ENCODE measurements at regions not wholly inside any gene's neighbourhood (a gene's known extent, or its start where the extent isn't known, plus 50 kb on each side); places are given as distances from the start of the nearest gene placed in this dataset.

GRCh38 chr10:44811072-44811471 lies 100.1 kb upstream of the TMEM72 start:
- Mint-ChIP-seq H3K27ac (no peak overlapping the region), H3K36me3 (ENCODE audit: low read depth) (no peaks in the 10 kb centered on the region), H3K27me3 (no peaks in the 10 kb centered on the region), H3K4me3 (no peak overlapping the region), H3K4me1 (no peaks in the 10 kb centered on the region)
- no peak for ATAC-seq
- no peak for DNase-seq
- no peaks in the 10 kb centered on the region for H3K9me3 ChIP-seq (ENCODE audit: control insufficient read depth, low read length, poor library complexity, severe bottlenecking)

- Mint-ChIP-seq H3K36me3 (ENCODE audit: low read depth) (no peaks in the 10 kb centered on the region), H3K27me3 (peaks cover 2% of the 10 kb centered on the region), H3K27ac (no peak overlapping the region), H3K4me3 (no peak overlapping the region), H3K4me1 (no peaks in the 10 kb centered on the region)
- no peak for DNase-seq
- no peak for ATAC-seq
- H3K9me3 ChIP-seq (ENCODE audit: control insufficient read depth, low read length, poor library complexity, severe bottlenecking) = no peaks in the 10 kb centered on the region
These were observed 97.9 kb upstream of the TMEM72 start for GRCh38 chr10:44813201-44813600.

DNA sequence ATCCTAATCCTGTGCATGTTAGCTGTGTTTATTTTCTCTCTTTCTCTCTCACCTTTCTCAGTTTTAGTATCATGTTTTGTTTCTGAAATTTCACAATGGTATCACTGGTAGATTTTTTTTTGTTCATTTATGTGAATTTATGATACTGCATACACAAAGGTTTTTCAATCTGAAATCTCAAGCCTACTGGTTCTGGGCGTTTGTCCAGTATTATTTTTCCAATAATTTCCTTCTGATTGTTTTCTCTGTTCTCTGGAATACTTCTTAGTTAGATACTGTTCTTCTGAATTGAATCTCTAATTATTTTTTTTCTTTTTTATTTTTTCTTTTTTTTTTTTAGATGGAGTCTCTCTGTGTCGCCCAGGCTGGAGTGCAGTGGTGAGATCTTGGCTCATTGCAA lies 96.2 kb upstream of the TMEM72 start:
- no peaks in the 10 kb centered on the region for H3K9me3 ChIP-seq (ENCODE audit: control insufficient read depth, low read length, poor library complexity, severe bottlenecking)
- H3K27me3 Mint-ChIP-seq = peaks cover 16% of the 10 kb centered on the region
- H3K36me3 Mint-ChIP-seq (ENCODE audit: low read depth) = no peaks in the 10 kb centered on the region
- no peaks in the 10 kb centered on the region for H3K4me1 Mint-ChIP-seq
- H3K4me3 Mint-ChIP-seq = no peak overlapping the region
- DNase-seq (no peak), ATAC-seq (no peak)
- no peak overlapping the region for H3K27ac Mint-ChIP-seq

DNA sequence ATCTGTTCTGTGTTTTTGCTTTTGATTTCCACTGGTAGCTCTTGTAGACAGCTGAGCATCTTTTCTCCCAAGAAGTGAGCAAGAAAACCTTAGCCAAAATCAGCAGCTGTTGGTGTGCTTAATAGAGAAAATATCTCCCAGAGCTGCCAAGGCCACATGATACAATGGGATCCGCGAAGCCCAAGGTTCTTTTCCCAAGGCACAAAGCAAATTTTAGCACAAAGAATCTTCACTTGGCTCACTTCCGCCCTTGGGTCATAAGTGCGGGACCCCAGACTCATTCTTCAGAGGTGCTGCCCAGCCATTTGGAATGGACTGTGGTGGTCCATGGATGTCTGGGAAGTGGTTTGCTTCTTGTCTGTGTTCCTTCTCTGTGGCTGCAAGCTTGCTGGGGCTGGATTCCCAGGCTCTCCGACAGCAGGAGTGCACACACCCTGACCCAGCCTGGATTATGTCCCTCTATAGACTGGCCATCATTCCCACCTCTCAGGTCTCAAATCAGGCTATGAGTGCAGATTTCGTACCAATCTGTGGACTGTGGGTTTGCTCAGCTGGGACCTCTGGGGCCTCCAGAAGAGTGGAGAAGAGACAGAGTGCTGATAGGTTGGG lies 93.0 kb upstream of the TMEM72 start:
- no peaks in the 10 kb centered on the region for H3K9me3 ChIP-seq (ENCODE audit: control insufficient read depth, low read length, poor library complexity, severe bottlenecking)
- Mint-ChIP-seq H3K4me3 (no peak overlapping the region), H3K4me1 (no peaks in the 10 kb centered on the region), H3K27me3 (peaks cover 36% of the 10 kb centered on the region), H3K27ac (no peak overlapping the region), H3K36me3 (ENCODE audit: low read depth) (no peaks in the 10 kb centered on the region)
- no peak for DNase-seq
- no peak for ATAC-seq

DNA sequence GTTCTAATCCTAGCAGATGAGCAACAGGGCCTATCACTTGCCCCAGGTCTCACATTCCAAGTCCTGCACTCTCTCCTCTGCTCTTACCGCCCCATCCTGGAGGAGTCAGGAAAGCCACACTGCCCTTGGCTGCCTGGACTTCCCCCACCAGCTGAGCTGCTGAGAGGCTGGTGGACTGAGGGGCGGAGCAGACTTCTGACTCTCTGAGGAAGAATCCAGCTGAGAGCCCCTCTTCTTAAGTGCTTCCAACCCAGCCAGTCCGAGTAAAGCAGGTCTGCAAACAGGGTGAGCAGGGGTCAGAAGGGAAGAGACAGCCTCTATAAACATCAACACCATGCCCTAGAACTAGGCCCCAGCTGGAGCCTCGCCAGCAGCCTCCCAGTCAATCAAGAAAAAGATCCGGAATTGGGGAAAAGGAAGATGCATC lies 92.4 kb upstream of the TMEM72 start:
- Mint-ChIP-seq H3K4me1 (no peaks in the 10 kb centered on the region), H3K27me3 (peaks cover 36% of the 10 kb centered on the region), H3K4me3 (no peak overlapping the region), H3K27ac (no peak overlapping the region), H3K36me3 (ENCODE audit: low read depth) (no peaks in the 10 kb centered on the region)
- DNase-seq (no peak), ATAC-seq (no peak)
- H3K9me3 ChIP-seq (ENCODE audit: control insufficient read depth, low read length, poor library complexity, severe bottlenecking) = no peaks in the 10 kb centered on the region

GRCh38 chr10:44820094-44820493 lies 91.0 kb upstream of the TMEM72 start:
- ATAC-seq (no peak), DNase-seq (no peak)
- no peaks in the 10 kb centered on the region for H3K4me1 Mint-ChIP-seq
- H3K9me3 ChIP-seq (ENCODE audit: control insufficient read depth, low read length, poor library complexity, severe bottlenecking) = no peaks in the 10 kb centered on the region
- no peaks in the 10 kb centered on the region for H3K36me3 Mint-ChIP-seq (ENCODE audit: low read depth)
- no peak overlapping the region for H3K27ac Mint-ChIP-seq
- H3K27me3 Mint-ChIP-seq = peaks cover 42% of the 10 kb centered on the region
- H3K4me3 Mint-ChIP-seq = no peak overlapping the region

- peaks cover 44% of the 10 kb centered on the region for H3K27me3 Mint-ChIP-seq
- H3K36me3 Mint-ChIP-seq (ENCODE audit: low read depth) = no peaks in the 10 kb centered on the region
- ATAC-seq (no peak), DNase-seq (no peak)
- H3K4me3 Mint-ChIP-seq = no peak overlapping the region
- H3K4me1 Mint-ChIP-seq = no peaks in the 10 kb centered on the region
- H3K27ac Mint-ChIP-seq = no peak overlapping the region
- H3K9me3 ChIP-seq (ENCODE audit: control insufficient read depth, low read length, poor library complexity, severe bottlenecking) = no peaks in the 10 kb centered on the region
These were observed 89.8 kb upstream of the TMEM72 start for GRCh38 chr10:44821290-44821689.

- H3K27me3 Mint-ChIP-seq = peaks cover 50% of the 10 kb centered on the region
- no peaks in the 10 kb centered on the region for H3K36me3 Mint-ChIP-seq (ENCODE audit: low read depth)
- no peaks in the 10 kb centered on the region for H3K4me1 Mint-ChIP-seq
- H3K27ac Mint-ChIP-seq = no peak overlapping the region
- no peaks in the 10 kb centered on the region for H3K9me3 ChIP-seq (ENCODE audit: control insufficient read depth, low read length, poor library complexity, severe bottlenecking)
- no peak for DNase-seq
- no peak for ATAC-seq
- no peak overlapping the region for H3K4me3 Mint-ChIP-seq
These were observed 88.8 kb upstream of the TMEM72 start for GRCh38 chr10:44822349-44822748.

- no peaks in the 10 kb centered on the region for H3K4me1 Mint-ChIP-seq
- H3K27ac Mint-ChIP-seq = no peak overlapping the region
- ATAC-seq (no peak), DNase-seq (no peak)
- H3K27me3 Mint-ChIP-seq = peaks cover 57% of the 10 kb centered on the region
- no peaks in the 10 kb centered on the region for H3K9me3 ChIP-seq (ENCODE audit: control insufficient read depth, low read length, poor library complexity, severe bottlenecking)
- H3K36me3 Mint-ChIP-seq (ENCODE audit: low read depth) = no peaks in the 10 kb centered on the region
- no peak overlapping the region for H3K4me3 Mint-ChIP-seq
These were observed 88.2 kb upstream of the TMEM72 start for GRCh38 chr10:44822966-44823365.

DNA sequence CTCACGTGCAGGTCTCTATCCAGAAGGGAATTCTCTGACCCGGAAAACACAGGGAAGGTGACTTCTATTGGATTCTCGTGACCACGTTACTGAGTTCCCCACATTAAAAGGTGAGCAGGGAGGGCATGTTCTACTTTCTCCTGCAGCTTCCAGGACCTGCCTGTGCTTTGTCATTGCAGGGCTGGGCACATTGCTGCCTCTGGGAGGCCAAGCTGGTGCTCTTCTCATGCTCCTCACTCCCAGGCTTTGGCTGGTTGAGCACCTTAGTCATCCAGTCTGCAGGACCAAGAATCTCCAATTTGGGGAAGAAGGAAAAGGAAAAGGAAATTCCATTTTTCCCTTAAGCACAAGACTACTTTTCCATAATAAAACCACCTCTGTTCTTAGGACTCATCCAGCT lies 86.5 kb upstream of the TMEM72 start:
- H3K4me3 Mint-ChIP-seq = no peak overlapping the region
- H3K27ac Mint-ChIP-seq = no peak overlapping the region
- DNase-seq (no peak), ATAC-seq (no peak)
- H3K4me1 Mint-ChIP-seq = no peaks in the 10 kb centered on the region
- no peaks in the 10 kb centered on the region for H3K9me3 ChIP-seq (ENCODE audit: control insufficient read depth, low read length, poor library complexity, severe bottlenecking)
- H3K36me3 Mint-ChIP-seq (ENCODE audit: low read depth) = no peaks in the 10 kb centered on the region
- peaks cover 44% of the 10 kb centered on the region for H3K27me3 Mint-ChIP-seq

DNA sequence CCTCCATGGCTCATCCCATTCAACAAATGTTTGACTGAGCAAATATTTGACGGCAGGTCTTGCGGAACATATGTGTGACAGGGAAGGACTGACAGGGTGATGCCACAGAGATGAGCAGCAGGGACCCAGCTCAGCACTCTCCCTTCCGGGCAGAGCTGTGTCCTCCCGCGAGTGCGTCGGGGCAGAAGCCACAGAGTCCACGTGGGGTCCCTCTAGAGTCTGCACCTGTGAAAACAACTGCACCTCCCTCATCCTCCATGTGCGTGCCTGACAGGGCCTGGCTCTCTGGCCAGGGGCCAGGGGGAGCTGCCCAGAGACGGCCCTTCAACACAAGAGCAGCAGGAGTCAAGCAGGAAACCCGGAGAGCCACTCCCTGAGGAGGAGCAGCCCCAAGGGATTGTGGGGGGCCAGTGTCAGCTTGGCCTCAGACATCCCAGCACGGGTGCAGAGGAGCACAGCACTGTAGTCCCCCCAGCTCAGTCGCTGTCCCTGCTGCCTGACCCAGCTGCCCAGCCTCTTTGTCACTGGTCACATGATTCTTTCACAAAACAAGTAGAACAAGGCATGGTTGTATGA lies 83.6 kb upstream of the TMEM72 start:
- DNase-seq (no peak), ATAC-seq (no peak)
- Mint-ChIP-seq H3K36me3 (ENCODE audit: low read depth) (no peaks in the 10 kb centered on the region), H3K4me3 (no peak overlapping the region), H3K27me3 (peaks cover 34% of the 10 kb centered on the region), H3K27ac (no peak overlapping the region), H3K4me1 (peaks cover 4% of the 10 kb centered on the region)
- no peaks in the 10 kb centered on the region for H3K9me3 ChIP-seq (ENCODE audit: control insufficient read depth, low read length, poor library complexity, severe bottlenecking)

DNA sequence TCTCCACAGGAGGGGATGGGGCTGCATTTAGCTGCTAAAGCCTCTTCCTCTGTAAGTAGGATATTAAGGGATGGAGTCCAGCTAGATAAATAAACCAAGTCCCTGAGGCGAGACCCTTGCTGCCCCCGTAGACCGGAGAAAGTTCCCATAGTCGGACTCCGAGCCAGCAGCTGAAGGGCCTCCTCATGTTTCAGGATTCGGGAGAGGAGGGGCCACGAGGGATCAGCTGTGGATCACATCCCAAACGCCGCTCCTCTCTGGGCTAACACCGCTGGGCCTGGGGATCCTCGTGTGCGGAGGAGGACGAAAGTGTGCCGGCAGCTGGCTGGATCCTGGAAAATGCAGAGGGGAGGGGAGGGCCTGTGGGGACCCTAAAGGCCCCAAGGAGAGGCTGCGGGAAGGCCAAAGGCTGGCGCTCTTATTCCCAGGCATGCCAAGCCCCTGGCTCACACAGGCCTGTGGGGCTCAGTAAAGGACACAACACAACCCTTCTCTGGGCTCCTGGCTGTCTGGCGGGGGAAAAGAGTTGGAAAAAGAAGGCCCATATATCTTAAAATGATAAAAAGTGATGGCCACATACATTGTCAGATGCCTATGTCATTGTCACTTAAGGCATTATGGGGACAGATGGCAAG lies 82.5 kb upstream of the TMEM72 start:
- H3K4me3 Mint-ChIP-seq = no peak overlapping the region
- DNase-seq (no peak), ATAC-seq (no peak)
- H3K9me3 ChIP-seq (ENCODE audit: control insufficient read depth, low read length, poor library complexity, severe bottlenecking) = no peaks in the 10 kb centered on the region
- no peak overlapping the region for H3K27ac Mint-ChIP-seq
- peaks cover 4% of the 10 kb centered on the region for H3K4me1 Mint-ChIP-seq
- no peaks in the 10 kb centered on the region for H3K36me3 Mint-ChIP-seq (ENCODE audit: low read depth)
- peaks cover 29% of the 10 kb centered on the region for H3K27me3 Mint-ChIP-seq

DNA sequence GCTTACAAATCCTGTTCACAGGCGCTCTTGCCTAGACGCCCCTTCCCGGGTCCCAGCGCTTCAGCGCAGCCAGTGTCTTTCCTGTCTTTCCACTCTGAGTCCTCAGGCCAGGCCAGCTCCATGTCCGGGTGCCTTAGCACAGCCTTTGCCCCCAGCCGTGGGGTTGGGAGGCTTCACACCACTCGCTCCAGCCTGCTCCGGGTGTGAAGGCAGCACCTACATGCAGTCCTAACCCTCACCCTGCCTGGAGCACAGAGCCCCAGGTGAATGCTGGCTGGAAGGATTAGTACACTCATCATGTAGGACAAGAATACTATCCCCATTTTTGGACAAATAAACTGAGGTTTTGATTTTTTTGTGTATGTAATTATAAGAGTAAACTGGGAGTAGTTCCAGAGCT lies 81.7 kb upstream of the TMEM72 start:
- Mint-ChIP-seq H3K27ac (no peak overlapping the region), H3K36me3 (ENCODE audit: low read depth) (no peaks in the 10 kb centered on the region), H3K4me1 (peaks cover 4% of the 10 kb centered on the region), H3K4me3 (no peak overlapping the region), H3K27me3 (peaks cover 28% of the 10 kb centered on the region)
- no peak for DNase-seq
- no peaks in the 10 kb centered on the region for H3K9me3 ChIP-seq (ENCODE audit: control insufficient read depth, low read length, poor library complexity, severe bottlenecking)
- ATAC-seq = no peak

GRCh38 chr10:44830022-44830421 lies 81.1 kb upstream of the TMEM72 start:
- ATAC-seq (no peak), DNase-seq (no peak)
- H3K36me3 Mint-ChIP-seq (ENCODE audit: low read depth) = no peaks in the 10 kb centered on the region
- peaks cover 4% of the 10 kb centered on the region for H3K4me1 Mint-ChIP-seq
- peaks cover 22% of the 10 kb centered on the region for H3K27me3 Mint-ChIP-seq
- no peaks in the 10 kb centered on the region for H3K9me3 ChIP-seq (ENCODE audit: control insufficient read depth, low read length, poor library complexity, severe bottlenecking)
- no peak overlapping the region for H3K27ac Mint-ChIP-seq
- no peak overlapping the region for H3K4me3 Mint-ChIP-seq
